Stimulated activated CD4-positive, alpha-beta T cell treated with anti-CD3 and anti-CD28 coated beads, Interleukin-4, amount 100 ng/mL, for 4 hours (primary cell): ENCODE measurements at regions not wholly inside any gene's neighbourhood (a gene's known extent, or its start where the extent isn't known, plus 50 kb on each side); places are given as distances from the start of the nearest gene placed in this dataset.

Source experiments
- DNase-seq, 2 experiments: peaks; one replicate each; pipeline ENCODE4 v3.0.0-alpha.2; 2020

DNA sequence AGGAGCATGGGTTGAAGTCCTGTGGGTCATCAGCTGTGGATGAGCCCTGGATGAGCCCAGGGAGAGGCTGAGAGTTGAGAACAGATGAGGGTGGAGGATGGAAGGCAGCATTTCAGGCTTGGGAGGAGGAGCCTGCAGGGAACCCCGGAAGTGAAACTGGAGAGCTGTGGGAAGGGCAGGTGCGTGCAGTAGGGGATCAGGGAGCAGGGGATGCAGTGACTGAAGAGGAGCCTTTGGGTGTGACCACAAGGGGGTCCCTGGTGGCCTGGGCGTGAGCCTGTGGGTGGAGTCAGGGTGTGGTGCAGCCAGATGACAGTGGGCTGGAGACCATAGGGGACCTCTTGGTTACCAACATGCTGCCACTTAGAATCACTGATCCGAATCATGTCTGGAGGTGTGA is 115.5 kb downstream of the PAPOLA start:
- no peak for DNase-seq

DNA sequence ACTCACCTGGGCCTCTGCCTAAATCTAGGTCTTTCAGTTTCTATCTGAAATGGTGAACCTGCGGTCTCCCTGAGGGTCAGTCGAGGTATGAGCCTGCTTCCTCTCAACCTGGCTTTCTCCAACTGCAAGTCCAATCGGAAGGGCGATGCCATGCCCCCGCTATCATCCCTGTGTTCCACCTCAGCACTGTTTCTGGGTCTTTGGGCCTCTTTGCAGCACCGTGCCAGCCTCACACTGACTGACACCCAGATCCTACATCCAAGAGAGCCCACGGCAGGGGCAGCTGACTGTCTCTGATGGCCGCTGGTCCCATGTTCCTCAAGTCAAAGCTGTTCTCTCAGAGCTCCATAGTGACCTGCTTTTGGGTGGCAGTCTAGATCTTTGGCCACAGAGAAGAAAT is 120.7 kb downstream of the PAPOLA start:
- no peak for DNase-seq

DNA sequence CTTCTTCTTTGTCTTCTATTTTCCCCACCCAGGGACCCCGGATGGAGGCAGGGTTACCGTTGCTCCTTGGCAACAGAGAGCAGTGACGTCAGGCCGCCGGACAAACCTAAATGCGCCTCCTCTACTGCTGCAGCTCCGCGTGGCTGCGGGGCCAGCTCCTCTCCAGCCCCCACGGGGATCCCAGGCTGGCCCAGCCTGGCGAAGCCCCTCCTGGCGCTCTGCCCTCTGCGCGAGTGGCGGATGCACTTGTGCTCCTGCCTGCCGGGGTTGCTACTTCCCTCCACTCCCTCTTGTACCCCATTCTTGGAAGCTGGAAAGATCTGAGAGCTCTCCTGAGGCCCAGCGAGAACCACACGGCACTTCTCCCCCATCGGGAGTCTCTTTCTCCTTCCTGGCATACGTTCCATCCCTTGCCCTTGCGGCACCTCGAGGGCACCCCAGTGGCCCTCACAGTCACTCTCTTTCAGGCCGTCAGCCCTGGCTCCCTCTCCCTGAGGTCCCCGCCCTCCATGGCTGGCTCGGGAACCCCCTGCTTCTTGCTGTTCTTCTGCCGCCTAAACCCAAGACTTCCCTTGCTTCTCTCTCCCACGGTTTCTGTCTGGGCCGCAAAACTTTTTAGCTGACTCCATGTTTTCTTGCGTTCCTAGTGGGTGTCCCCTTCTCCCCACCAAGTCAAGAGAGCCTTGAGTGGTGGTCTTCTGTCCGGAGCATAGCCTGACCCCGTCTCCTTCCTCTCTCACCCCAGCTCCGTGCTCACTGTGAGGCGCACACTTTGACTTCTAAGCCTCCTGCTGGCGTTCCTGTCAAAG is 121.7 kb downstream of the PAPOLA start:
- DNase-seq = no peak

DNA sequence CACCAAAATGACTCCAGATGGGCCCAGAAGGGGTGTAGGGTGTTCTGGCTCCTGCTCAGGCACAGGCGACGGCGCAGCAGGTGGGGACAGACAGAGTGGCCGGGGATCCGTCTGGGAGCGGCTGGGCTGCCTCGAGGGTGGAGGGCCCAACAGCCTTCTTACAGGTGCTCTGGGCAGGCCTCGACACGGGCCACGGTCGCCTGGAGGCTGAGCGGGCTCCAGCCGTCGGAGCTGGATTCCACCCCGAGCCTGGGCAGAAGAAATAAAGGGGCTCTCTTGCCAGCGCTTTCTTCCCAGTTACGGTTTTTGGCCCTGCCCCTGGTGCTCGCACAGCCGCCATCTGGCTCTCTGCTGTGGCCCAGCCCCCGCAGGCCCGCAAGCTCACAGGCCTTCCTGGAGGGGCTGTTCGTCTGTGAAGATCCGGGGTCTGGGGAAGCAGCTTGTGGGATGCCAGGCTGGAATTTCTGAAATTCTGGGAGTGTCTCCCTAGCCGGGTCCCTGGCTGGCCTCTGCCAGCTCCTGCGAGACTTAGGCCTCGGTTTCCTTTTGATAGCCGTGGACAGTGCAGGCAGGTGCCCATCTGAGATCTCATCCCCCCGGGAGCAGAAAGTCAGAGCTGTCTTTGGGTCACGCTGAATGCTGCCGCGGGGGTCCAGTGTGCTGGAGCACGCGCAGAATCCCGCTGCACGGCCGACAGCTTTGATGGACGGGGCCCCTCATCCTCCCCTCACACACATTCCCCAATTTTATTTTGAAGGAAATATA is 122.7 kb downstream of the PAPOLA start:
- no peak for DNase-seq

DNA sequence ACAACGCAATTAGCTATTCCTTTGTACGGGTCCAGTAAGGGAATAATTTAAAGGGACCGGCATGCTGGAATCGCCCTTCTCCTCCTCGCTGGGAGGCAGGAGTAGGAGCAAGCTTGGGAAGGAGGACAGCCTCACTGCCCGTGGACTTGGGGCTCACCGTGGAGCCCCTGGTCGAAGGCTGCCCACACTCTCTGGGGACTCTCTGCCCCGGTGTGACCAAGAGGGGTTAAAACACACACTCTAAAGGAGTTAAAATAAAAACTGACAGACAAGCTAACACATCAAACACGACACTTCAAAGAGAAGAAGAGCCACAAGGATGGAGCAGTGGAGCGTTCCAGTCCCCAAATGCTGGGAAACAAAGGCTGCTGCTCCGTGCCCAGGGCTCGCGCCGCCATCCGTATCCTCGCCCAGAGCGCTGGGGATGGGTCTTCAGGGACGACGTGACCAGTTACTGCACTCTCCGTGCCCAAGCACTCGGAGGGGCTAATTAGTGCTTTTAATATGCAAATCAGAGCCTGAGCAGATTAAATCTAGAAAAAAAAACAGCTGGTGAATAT is 123.3 kb downstream of the PAPOLA start:
- DNase-seq = no peak

DNA sequence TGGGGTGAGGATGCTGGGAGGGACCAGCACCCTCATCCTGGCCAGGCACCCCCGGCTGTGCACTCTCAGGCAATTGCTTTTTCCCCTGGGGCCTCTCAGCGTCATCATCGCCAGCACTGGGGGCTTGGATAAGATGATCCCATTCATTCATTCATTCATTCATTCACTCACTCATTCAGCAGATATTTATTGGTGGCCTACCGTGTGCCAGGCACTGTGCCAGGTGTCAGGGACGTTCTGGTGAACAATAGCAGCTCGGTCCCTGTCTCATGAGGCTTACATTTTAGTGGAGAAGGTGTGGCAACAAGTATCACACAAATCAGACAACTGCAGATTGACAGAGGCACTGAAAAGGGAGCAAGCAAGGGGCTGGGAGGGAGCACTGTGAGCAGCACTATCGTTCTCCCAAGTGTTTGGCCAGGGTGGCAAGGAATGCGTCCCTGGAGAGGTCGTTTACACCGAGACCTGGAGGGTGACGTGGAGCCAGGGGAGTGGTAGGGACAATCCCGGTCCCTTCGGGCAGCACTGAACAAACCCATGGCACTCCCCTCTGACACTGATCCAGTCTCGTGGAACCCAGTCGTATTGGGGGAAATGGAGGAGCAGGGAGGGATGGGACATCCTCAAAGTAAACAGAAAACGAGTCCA is 124.1 kb downstream of the PAPOLA start:
- no peak for DNase-seq

DNA sequence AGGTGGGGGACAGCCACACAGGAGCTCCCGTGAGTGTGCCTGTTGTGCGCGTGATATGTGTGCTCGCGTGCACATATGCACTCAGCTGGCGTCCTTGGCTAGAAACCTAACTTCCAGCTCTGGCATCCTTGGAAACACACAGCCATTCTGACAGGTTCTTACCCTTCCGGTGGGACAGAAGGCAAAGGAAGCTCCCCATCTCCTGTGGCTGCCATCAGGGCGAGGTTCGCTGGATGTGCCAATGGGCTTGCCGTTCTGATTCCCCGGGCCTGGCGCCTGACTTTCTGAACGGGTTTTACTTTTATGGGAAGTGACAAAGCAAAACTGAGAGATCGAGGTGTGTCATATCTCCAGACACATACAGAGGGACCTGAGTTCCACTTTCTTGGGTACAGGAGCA is 124.7 kb downstream of the PAPOLA start:
- no peak for DNase-seq

DNA sequence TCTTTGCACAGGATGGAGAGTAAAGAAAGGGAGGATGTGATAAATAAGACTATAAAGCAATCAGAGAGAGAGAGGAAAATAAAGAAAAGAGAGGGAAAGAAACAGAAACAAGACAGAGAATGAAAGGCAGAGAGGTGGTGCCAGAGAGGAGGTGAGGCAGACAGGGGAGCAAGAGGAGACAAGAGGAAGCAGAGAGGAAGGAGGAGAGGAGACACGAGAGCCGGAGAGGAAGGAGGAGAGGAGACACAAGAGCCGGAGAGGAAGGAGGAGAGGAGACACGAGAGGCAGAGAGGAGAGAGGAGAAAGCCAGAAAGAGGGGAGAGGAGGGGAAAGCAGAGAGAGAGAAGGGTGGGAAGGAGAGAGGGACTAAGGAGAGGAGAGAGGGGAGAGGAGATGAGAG is 125.2 kb downstream of the PAPOLA start:
- DNase-seq = no peak

DNA sequence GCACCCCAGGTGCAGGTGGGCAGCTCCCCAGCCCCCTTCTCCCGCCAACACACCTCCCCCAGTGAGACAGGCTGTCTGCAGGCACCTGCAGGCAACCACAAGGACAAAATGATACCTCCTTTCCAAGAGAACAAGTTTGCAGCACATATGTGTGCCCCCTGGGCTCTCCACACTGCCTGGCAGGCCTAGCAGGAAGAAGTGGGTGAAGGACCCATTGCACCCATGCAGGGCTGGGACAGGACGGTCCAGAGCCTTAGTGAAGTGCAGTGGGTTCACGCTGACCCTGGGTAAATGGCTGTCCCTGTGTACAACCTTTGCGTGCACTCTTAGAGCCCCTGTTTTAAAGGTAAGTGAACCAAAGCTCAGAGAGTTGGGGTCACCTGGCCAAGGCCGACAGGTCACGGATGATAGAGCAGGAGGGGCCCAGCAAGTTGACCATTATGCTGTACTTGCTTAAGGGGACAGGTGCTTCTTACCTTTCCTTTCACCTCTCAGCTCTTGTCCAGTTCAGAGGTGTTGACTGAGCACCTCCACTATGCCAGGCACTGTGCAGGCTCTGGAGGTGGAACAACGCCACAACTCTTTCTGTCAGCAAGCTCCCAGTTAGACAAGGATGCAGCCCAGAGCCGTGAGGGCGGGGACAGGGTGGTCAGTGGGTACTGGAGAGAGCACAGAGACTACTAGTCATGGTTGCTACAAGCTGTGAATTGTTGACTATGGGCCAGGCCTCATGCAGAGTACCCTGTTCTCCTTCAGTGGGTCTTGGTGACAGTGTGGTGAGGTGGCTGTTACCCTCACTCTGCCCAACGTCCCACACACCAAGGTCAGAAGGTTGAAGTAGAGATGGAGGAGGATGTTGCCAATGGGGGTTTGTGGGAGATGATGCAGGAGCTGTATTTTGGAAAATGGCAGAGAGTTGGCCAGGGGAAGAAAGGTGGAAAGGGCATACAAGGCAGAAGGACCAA is 125.9 kb downstream of the PAPOLA start:
- no peak for DNase-seq

DNA sequence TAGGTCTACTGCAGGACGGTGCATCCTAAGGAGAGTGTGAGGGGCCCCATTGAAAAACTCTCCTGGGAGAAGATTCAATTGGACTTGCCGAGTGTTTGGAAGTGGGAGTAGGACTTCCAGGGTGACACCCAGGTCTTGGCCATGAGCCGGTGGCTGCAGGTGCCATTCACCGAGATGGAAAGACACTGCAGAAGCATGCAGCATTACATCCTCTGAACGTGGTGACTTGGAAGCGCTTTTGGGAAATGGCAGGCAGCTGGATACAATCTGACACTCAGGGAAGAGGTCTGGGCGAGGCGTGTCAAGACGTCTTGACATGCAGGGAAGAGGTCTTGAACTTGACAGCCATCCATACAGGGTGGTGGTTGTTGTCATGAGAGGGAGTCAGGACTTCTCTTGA is 126.9 kb downstream of the PAPOLA start:
- DNase-seq = no peak

DNA sequence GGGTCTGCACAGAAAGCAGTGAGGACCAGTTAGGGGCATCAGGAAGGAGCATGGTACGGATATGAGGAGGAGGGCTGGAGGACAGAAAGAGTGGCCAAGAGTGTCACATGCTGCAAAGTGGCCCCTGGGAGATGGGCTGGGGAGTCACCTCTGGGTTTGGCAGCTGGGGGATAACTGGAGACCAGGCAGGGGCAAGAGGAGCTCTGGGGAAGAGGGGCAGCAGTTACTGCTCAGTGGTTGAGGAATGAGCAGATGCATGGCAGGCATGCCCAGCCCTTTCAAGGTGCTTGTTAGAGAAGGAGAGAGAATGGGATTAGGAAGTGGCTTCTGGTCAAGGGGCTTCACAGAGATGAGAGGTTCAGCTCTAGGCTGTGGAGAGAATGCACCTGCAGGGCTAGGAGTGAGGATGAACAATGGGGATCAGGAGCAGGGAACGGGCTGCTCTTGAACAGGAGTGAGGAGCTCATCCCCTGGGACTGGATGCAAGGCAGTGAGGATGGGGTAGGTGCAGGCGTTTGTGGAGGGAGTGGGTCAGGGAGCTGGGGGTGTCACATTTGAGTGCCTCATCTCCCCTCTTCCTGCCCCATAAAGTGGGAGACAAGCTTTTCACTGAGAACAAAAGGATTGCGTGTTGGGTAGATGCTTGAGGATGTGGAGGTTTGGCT is 127.5 kb downstream of the PAPOLA start:
- no peak for DNase-seq

DNA sequence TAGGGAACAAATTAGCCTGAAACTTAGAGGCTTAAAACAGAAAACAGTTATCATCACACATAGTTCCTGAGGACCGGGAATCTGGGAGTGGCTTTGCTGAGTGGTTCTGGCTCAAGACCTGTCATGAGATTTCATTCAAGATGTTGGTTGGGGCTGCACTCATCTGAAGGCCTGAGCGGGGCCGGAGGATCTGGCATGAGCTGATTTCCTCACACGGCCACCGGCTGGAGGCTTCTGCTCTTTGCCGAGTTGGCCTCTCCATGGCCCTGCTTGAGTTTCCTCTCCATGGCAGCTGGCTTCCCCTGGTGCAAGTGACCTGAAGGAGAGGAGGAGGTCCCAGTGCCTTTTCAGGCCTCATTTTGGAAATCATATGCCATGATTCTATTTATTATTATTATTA is 128.1 kb downstream of the PAPOLA start:
- DNase-seq = no peak

DNA sequence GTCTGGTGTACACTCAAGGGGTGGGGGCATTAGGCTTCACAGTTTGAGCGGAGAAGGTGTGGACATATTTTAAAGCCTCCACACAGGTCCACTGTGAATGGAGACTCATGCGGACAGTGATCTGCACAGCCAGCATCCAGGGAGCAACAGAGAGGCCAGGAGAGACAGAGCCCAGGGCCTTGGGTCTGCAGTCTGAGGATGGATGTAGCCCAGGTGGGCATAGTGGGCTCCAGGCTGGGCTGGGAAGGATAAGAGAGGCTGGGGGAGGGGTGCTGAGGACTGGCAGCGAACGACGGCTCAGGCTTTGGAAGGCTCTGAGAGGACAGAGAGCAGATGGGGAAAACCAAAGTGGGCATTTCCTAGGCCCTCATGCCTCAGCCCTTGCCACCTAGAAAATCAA is 128.8 kb downstream of the PAPOLA start:
- DNase-seq = no peak

DNA sequence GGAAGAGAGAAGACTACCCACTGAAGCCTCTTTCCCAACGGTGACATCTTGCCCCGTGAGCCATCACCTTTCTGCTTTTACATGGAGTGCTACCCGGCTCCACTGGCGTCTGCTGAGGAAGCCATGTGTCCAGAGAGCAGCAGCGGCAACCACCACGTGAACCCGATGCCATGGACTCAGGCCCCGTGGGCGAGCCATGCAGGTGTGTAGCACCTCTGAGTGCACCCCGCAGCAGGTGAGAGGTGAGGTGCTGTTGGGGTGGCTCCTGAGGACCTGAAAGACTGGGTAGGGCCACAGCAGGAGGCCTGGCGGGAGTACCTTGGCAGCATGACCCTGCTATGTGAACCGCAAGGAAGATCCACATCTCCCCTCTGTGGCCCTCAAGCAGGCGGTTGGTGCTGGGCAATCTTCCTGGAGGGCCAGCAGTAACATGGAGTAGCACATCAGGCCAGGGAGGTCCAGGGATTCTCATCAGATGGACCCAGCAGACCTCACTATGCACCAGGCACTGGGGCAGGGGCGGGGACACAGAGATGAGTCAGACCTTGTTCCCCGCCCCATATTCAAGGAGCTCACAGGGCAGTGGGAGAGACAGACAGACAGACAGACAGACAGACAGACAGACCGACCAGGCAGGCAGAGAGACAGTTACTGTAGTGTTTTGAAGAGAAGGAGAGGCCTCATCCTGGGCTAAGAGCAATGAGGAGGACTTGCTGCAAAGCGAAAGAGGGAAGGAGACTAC is 129.6 kb downstream of the PAPOLA start:
- DNase-seq = no peak

DNA sequence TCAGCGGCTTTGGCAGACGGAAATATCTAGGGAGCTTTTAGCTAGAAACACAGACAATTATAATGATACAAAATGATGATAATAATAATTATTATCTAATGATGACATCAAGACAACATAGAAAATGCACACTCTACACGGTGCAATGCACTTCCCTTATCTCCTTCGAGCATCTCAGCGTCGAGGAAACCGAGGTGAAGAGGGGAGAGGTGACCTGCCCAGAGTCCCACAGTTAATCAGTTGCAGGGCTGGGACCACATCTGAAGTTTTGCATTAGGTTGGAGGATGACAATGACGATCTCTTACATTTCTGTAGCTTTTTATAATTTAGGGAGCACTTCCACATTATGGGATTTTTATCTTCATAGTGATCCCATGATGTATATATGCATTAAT is 130.2 kb downstream of the PAPOLA start:
- DNase-seq = no peak

DNA sequence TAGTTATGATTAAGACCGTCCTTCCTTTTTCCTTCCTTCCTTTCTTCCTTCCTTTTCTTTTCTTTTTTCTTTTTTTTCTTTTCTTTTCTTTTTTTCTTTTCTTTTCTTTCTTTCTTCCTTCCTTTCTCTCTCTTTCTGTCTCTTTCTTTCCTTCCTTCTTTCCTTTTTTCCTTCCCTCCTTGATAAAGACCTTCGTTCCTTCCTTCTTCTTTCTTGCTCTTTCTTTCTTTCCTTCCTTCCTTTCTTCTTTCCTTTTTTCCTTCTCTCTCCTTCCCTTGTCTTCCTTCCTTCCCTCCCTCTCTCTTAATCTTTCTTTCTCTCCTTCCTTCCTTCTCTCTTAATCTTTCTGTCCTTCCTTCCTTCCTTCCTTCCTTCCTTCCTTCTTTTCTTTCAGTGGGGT is 130.9 kb downstream of the PAPOLA start:
- no peak for DNase-seq

DNA sequence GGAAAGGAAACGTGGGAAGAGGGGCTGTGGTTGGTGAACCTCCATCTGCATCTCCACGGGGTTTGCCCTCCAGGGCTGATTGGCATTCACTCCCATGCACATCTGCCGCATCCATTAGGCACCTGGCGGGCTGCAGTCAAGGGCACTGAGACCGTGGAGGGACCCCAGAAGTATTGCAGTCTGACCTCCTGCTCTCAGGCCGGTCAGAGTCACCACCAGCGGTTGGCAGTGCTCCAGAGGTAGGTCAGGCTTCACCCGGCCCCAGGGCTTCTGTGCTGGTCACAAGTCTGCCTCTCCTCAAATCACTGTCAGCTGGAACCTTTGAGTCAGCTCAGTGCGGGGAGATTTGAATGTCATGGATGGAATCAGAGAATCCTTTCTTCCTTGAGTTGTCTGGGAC is 132.3 kb downstream of the PAPOLA start:
- no peak for DNase-seq

DNA sequence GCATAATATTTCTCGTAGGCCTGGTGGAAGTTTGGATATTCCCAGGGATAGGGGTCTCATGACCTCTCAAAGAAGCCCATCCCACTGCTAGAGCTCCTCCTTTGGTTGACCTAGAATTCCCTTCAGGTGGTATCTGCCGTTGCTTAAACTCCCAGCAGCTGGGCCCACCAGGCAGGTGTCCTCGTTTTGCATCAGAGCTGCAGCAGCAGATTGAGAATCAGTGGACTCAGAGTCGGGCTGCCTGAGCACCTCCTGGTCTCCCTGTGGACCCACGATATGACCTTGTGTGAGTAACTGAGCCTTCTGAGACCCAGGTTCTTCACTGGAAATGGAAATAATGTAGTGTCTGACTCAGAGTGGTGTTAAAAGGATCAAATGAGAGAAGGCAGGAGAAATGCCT is 132.7 kb downstream of the PAPOLA start:
- DNase-seq = no peak

DNA sequence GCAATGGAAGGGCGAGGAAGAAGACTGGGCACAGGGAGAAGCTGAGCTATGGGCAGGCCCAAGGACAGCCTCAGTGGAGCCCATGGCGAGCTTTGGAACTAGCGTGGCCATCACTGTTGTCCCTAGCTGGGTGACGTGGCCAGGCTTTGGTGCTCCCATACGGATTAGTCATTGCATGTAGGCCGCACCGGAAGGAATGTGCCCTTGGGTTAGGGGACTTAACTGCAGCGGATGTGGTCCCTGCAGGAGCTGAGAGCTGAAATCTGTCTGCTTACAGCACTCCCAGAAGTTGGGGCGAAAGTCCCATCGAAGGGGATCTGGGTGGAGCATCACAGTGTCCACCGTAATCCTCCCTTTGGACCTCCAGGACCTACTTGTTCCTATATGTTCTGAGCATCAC is 133.7 kb downstream of the PAPOLA start:
- no peak for DNase-seq

DNA sequence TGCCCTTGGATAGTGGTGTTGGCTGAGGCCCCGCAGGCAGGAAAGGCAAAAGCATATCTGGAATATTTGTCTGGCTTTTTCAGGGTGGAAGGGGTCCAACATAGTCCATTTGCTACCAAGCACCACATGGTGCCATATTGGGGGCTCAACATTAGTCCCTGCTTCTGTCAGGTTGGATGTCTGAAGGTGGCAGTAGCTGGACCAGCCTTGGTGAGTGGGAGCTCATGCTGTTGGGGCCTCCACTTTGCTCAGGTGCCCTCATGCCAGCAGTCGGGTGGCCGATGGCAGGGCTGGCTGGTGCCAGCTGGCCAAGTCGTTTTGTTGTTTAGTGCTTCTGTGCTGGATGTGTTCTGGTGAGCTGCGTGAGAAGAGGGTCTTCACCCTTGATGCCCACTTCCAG is 135.3 kb downstream of the PAPOLA start:
- no peak for DNase-seq
